ENCODE measurements at regions not wholly inside any gene's neighbourhood (a gene's known extent, or its start where the extent isn't known, plus 50 kb on each side); places are given as distances from the start of the nearest gene placed in this dataset.
A peak's percentile ranks its signal among the peaks of the same experiment; 100 is the strongest.

DNA sequence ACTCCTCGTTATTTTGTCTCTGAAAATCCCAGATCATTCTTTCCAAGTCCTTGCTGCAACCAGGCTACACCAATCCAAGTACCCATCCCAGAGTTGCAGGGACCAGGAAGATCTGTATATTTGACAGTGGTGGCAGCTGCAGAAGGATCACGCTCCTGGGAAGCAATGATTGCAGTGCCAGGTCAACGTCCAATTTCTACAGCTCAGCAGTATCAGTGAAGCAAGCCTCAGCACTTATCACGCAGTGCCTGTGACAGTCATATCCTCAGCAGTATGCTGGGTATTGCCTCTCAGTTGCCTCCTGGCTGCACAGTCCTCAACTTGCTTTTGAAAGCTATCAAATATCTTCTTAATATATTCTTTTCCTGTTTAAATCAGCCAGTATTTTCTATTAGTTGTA, 66.7 kb downstream of the BARHL2 start:
- DNase-seq, result no peak

DNA sequence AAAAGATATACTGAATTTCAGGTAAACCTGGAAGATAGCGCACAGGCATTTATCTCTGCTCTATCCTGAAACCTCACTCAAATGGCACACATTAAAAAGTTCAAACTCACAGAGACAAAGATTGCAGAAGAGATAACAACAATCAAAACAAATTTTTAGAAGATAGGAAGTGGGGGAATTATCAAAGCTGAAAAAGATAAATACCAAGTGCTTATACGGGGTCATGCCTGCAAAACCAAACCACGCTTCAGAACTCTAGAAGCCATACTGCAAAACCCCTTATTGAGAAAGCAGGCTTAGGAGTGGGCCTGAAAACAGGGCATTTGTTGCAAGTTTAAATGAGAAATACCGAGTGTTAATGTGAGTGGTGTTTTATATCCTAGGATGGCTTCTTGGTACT, 76.8 kb downstream of the BARHL2 start:
- no peak for DNase-seq

DNA sequence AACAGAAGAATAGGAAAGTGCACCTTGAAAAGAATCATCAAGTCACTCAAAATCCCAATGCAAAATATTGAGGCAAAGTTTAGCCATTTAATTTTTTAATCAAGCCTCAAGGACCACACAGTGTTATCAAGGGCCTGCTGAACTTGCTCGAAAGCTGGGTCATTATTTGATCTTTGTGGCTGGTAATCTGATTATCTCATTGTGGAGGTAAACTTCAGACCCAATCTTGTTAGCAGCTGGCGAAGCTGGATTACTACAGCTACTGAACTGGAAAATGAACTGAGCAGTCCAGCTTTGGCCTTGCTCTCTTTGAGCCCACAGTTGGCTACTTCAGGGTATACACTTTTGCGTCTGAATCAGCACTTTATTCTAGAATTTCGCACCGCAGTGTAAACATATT, 94.4 kb downstream of the BARHL2 start:
- DNase-seq, result no peak

DNA sequence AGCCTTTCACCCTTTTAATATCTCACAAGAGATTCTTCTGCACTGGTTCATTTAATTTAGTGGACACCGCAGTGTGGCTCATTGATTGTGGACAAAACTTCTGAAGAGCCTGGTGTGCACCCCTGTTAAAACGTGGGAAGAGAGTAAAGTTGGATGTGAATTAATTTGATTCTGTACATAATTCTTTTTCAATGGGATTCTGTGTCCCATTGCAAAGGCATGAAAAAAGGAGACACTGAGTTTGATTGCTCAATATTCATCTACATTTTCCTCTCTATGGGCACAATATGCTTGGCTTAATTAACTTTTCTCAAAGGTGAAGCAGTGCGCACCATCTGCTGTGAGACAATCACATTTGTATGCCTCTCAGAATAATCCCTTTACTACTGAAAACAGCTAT, 95.1 kb downstream of the BARHL2 start:
- no peak for DNase-seq

DNA sequence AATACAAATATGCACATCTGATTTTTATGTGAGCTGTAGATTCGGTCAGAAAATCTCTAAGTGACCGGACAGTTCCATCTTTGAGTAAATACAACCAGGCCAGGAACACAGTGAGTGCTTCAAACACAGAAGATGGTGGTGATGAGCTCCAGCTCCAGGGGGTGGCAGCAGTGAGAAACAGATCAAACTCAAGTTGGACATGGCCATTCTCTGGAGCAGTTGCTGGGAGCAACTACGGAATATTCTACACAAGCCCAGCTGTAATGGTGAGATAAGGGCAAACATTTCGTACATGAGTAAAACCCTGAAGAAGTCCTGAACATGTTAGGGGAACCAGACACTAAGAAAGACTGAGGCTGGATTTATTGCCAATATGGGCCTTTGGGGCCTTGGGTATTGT, 100.7 kb downstream of the BARHL2 start:
- DNase-seq, result no peak

DNA sequence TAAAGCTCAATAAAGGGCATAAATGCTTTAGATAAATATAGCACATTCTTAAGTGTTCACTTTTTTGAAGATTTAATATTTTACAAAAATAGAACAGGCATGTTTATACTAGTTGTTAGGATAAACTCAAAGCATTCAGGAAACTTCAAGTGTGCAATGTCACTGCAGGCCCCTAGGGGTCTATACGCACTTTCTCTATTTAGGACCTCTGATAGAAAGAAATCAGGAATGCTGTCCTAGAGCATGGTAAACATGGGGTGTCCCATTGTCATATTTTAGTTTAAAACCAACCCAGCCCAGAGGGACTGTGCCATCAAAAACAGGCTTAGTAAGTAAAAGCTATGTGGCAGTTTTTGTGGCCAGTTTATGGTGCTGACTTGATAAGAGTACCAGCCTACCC, 102.2 kb downstream of the BARHL2 start:
- DNase-seq, result no peak

DNA sequence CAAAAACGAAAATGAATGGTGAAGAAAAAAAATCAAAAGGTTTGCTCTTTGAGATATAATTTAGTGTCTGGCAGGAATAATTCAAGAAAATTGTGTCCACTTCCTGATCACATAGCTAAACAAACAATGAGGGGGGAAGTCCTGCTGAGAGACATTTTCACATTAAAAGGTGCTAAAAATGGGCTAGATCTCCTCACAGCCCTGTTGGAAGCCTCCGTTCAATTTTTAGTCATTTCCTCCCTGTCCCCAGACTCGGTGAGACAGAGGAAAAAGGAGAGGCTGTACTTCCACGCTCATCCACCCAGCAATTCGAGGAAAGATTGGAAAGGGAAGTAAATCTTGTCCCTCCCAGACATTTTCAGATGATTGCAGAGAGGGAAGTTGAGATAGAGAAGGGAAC, 103.7 kb downstream of the BARHL2 start:
- DNase-seq, result no peak

DNA sequence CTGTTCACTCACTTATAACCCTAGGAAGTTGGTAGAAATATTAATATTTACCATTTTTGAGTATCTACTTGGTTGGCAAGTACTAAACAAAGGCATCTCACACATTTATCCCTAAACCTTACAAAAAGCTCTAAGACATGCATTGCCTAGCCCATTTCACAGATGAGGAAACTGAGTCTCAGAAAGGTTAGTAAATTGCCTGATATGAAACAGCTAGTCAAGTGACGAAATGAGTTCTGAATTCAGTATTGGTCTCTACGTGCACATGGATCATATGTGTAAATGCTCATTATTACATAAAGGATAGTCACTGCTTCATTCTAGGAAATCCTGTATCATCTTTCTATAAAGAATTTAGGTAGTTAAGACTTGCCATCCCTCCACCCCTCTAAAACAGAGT, 105.1 kb downstream of the BARHL2 start:
- DNase-seq, result no peak

DNA sequence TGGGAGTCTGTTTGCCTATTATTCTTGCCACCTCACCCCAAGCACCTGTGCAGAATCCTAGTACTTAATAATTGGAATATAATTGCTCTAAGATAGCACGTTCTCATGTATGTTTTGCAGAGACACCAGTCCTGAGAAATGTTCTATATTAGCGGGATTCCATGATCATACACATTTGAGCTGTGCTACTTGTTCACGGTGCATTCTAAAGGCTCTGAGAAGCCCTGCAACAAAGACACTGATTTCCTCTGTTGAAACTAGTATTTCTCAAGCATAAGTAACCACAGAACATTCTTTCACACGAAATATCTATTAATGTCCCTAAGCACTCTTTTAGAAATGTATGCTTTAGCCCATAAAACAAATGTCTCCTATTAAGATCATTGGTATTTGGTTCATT, 109.4 kb downstream of the BARHL2 start:
- DNase-seq, result no peak

DNA sequence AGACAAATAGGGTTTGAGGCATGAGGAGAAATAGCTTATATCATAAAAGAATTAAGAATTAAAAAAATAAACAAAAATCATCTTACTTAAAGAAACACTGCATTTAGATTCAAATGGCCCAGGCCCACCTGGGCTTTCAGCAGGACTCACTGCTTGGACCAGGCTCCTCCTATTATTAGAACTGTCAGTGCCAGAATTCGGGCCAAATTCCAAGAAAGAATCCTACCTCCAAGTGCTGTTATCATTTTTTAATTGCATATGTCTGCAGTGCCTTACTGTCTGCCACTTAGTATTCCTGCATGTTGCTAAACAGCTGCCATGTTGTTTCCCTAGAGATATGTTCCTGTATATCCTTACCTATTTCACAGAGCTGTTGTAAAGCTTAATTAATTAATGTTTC, 112.0 kb downstream of the BARHL2 start:
- DNase-seq, result no peak

DNA sequence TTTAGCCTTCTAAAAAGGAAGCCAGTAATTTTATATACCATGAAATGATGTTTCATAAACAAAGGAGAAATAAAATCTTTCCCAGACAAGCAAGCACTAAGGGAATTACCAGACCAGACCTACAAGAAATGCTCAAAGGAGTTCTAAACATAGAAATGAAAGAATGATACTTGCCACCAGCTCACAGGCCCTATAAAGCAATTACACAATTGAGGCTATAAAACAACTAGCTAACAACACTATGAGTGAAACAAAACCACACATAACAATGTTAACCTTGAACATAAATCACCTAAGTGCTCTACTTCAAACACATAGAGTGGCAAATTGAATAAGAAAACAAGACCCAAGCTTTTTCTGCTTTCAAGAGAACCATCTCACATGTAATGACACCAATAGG, 123.8 kb downstream of the BARHL2 start:
- no peak for DNase-seq

DNA sequence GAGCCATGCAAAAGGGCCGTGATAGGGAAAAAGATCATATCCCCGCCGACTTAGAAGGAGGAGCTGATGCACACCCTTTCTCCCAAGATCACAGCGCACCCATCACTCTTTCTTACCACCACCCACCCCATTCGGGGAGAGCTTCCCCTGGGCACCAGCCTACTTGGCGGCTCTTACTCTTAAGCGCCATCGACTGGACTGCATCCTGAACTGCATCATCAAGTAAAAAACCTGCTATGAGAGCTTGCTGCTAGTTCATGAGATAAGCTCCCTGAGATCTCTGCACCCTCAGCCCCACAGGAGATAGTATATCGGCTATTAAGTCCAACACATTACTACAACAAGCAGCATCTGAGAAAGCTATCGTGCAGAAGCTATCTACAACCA, 125.1 kb downstream of the BARHL2 start:
- no peak for DNase-seq

DNA sequence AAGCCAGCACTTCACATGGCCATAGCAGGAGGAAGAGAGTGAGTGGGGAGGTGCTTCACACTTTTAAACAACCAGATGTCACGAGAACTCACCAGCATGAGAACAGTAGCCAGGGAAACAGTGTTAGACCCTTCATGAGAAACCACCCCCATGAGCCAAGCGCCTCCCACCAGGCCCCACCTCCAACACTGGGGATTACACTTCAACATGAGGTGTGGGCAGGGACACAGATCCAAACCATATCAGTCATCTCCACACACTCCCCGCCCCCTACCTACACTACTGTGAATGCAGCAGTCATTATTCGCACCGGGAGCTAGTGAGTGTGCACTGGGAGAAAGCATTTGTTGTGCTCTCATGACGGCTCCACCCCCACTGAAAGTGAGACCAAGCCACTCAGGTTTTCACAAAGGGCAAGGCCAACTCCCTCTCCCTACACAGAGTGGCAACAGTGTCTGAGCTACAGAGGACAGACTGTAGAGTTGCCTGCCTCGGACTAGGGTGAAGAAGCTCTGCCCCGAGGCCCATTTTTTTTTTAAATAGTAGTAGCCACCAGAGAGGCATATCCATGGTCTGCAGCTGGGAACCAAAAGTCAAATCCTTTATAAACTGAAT, 125.6 kb downstream of the BARHL2 start:
- DNase-seq, result no peak

DNA sequence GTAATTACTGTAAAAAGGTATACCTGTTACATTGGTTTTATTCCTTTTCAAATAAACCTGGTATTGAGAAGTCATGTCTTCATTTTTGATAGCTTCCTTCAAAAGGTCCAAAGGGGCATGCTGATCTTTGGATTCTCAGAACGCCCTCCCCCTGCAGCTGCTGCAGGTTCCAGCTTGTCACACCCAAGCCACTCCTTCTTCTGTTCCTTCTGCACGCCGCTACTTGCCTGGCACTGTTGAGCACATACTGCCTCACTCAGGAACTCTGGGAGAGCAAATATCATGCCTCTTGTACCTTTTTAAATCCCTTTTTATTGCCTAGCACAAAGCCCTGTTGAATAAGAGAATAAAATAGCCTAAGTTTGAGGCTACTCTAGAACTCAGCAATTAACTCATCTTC, 136.9 kb downstream of the BARHL2 start:
- peak; percentile 14 for DNase-seq

DNA sequence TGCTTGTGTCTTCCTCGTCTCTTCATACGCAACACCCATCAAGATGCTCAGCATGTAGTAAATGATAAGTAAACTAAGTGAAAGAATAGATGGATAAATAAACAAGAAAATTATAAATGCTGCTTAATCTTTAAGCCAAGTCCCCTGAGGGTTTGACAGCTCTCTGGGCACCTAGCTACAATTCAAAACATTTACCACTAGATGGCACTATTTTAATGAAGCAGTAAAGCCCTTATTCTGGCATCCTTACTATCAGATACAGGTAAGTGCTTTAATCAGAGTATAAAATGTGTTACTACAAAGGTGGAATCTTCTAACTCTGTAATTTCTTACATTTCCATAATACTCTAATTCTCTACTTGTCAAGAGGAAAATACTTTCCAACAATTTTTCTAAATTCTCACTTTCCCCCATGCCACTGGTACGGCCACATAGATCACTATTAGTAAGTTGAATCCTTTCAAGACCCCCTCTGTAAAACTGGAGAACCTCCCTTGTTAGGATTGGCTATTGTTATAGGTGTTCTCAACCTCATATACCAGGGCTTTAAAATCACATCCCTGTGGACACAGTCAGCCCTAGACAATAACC, 137.8 kb downstream of the BARHL2 start:
- DNase-seq, result peak; percentile 2

DNA sequence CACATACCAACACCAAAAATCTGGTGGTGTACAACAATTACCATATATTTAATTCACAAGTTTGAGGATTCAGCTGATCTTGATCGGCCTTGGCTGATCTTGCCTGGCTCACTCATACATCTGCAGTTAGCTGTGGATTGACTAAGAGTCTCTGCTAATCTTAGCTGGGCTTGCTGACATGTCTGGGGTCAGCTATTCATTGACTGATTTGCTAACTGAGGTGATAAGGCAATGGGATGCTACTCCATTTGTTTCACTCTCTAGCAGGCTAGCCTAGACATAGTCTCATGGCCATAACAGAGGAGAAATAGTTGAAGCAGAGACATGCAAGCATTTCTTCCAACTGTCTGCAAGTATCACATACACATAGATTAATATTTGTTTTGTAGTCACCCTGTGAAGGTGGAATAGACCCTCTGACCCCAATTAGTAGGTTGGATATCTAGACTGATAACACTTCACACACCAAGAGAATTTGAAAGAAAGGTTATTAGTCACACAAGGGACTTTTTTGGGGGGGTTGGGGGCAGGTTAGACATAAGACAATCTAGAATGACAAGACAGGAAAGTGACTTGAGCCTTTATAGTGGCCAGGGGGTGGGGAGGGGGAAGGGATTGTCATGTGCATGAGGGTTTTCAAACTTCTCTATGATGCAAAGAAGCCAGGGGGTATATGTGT, 142.3 kb downstream of the BARHL2 start:
- no peak for DNase-seq

DNA sequence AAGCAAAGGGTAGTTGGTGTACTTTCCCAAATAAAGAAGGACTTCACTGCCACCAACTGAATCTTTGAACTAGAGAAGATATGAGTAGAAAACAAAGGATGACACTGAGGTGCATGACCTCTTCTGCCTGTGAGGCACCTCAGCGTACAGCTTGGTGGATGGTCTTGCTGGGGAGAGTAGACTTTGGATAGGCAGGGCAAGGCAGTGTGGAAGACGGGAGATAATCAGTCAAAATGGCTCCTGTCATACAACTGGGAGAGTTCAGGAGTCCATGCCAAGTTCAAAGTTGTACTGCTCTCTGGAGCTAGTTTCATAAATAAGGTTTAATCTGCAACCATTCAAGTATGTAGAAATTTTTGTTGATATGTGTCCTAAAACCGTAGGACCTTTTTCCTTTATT, 143.4 kb downstream of the BARHL2 start:
- no peak for DNase-seq

DNA sequence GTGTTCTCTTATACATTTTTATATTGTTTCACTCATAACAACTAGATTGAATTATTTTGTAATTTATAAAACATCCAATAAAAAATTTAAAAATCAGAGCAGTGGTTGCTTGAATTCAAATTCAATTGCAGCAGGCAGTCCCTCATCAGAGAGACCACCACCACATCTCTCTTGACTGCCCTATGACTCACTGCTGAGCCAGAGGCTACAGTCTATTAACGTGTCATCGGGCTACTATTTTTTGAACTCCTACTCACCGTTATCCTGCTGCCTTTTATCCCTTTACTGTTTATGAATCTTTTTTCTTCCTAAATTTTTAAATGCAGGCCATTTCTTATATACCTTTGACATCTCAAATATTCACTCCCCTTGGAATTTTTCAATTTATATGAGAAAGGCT, 144.7 kb downstream of the BARHL2 start:
- no peak for DNase-seq

DNA sequence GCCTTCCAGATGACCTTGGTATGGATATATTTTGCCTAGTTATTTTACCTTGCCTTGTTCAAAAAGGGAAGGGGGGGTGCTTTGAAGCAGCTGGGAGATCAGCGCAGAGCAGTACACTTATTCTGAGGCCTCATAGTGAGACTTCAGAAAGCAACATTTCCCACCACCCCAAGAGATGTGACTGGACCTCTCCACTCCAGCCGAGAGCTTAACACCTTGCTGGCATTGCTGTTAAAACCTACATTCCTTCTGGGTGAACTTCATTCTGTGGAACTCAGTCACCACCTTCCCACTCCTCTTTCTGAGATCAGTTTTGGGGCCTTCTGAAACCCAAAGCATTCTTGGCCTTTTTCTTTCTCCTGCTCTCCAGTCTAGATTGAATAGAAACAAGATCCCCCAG, 148.7 kb downstream of the BARHL2 start:
- DNase-seq, result no peak

DNA sequence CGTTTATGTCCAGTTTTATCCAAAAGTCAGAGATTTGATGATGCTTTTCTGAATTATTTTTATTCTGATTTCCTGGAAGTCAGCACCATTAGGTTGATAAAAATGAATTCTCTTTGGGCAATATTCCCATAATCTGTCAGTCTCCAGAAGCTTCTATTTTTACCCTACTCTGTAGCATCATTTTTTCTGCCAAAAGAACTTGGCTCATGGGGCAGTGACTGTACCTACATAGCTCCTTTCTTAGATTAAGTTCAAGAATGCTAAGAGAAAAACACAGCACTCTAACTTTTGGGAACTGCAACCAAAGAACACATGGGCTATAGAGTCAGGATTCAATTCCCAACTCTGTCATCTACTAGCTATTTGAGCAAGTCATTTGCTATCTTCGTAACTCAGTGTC, 152.9 kb downstream of the BARHL2 start:
- DNase-seq, result no peak

DNA sequence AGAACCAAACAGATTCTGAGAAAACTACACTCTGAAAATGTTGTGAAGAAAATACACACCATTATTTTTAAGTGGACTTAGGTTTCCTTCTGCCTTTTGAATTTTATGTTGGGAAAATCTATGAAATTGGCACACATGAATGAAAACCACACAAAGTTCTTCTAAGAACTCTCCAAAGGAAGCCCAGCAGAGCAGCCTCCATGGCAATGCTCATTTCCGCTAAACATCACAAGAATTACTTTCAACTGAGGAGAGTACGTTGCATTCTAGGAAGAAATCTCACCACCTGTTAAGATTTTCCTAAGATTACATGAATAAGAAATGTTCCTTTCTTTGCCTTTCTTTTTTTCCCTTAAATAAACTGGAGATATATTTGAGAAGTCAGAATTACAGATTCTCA, 154.2 kb downstream of the BARHL2 start:
- no peak for DNase-seq

DNA sequence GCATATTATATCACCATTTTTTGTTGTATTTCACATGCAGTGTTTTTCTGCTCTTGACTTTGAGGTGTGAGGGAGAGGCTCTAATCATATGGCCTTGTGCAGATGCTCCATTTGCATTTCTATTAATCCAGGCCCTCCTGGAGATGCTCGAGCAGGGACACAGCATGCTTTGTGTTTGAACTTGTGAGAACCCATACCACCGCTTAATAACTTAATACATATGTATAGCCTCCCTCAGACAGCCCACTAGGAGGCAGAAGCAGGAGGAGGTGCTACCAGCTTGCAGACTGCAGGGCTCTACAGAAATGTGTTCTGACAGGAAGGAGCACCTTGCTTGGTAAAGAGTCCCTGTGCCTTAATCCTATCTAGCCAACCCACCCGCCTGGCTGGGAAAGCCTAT, 155.2 kb downstream of the BARHL2 start:
- DNase-seq, result no peak

DNA sequence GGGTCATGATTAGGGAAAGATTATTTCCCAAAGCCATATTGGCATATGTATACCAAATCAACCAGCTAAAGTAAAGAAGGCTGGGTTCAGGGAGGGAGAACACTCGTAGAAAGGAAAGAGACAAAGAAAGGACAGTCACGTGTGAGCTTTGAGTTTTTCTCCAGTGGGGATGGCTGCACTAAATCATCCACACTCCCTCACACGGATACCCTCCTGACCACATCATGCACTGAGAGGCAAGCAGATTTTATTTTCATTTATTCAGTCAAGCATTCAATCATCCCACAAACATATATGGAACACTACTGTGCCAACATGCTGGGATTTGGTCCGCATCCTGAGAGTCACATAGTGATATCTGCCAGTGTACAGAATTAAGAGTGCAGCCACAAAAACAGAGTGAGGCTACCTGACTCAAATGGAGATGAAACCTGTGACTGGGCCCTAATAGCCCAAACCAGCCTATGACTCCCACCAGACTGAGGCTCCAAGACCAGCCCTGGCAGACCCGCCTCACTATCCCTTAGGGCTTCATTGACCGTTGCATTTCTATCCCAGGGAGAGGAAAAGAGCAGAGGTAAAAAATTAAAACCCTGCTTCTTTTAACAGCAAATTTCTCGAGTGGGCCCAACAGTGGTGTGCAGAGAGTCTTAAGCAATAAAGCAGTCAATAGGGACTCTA, 155.9 kb downstream of the BARHL2 start:
- no peak for DNase-seq

DNA sequence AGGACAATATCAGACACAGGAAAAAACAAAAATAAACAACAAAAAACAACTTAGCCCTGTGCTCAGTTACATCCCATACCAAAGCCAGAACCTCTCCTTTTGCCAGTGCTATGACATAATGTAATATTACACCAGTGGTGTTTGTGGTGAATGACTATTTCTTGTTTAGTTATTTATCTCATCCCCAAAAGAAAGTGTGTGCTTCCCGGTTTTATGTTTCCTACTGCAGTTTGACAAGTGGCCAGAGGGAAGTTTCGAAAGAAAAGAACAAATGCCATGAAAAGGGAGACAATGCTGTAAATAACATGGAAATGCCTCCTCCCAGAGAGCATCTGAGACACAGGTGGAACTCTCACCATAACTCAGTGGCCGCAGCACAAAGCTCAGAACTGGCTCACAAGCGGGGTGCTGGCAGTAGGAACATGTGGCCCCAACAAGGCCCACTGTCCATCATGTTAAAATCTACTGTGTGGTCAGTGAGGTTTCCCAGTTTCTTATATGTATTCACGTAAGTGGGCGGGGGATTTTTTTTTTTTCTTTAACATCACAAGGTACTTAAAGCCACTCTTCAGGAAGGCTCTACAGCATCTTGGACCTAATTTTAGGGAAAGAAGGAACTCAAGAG, 158.2 kb downstream of the BARHL2 start:
- DNase-seq, result no peak
